OCI-M1 (cell line): ENCODE measurements at regions not wholly inside any gene's neighbourhood (a gene's known extent, or its start where the extent isn't known, plus 50 kb on each side); places are given as distances from the start of the nearest gene placed in this dataset.

Source experiments
- DNase-seq: peaks from one replicate; lab custom pipeline; 2025; lab: John Stamatoyannopoulos, UW

- no peak for DNase-seq
Observed at GRCh38 chr18:78528411-78529258, 451.0 kb upstream of the SALL3 start.

DNA sequence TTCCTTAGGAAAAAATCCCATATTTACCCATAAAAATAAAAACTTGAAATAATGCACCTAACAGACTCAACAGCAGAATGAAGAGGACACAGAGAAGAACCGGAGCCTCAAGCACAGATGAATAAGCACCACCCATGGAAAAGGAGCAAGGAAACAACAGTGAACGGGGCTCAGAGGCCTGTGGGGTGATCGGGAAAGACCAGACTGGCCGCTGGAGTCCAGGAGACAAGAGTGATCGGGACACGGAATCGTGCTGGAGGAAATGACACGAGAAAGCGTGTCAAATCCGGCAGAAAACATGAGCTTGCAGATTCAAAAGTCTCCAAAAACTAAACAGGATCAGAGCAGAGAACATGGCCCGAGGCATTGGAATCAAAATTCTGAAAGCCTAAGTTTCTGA lies 448.0 kb upstream of the SALL3 start:
- no peak for DNase-seq

DNA sequence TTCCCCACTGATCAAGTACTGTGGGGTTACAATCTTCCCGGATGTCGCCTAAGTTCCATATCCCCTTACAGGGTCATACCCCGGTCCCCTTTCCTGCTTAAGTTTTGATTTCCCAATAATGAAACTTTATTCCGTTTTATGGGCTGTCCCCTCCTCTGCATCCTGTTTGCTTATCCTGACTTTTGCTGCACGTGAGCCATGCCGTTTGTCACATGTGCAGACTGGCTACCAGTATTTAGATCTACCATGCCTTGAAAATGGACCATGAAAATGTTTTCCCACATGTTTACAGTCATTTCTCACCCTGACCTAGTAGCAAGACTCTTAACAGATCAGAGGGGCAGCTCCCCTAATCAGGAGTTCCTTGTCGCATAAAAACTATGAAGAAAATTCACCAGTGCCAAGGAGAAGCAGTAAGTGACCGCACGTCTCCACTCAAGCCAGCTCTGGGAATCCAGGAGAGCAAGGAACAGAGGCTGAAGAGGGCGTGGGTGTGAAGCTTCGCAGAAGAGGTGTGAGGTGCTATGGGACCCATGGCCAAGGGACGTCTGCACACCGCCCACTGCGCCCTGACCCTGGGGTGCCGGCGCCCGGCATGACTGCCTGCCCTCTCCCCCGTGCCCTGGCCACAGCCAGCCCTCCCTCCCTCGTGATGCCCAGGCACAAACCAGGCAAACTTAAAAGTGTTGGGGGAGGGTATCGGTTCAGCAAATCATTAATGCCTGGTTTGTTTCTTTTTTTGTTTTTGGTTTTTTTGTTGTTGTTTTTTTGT lies 440.8 kb upstream of the SALL3 start:
- DNase-seq: no peak

- no peak for DNase-seq
Observed at GRCh38 chr18:78540636-78541529, 438.7 kb upstream of the SALL3 start.

- no peak for DNase-seq
Observed at GRCh38 chr18:78542204-78542603, 437.4 kb upstream of the SALL3 start.

GRCh38 chr18:78543201-78543725 lies 436.4 kb upstream of the SALL3 start:
- no peak for DNase-seq

GRCh38 chr18:78546281-78546680 lies 433.3 kb upstream of the SALL3 start:
- DNase-seq: no peak

DNA sequence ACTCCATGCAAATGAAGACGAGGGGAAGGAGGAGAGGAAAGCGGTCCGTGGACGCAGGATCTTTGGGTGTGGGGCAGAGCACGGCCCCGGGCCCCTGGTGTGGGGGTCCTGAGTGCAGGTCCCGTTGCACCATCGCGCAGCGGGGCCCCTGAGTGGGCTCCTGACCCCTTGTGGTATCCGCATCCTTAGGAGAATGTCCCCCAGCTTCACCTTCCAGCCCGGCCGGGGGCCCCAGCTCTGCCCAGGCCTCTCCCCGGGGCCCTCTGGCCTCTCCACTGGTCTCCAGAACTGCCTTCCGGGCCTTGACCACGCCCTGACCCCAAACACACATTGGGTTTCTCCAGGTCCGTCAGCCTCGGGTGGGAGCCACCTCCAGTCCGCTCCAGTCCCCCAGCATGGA lies 431.8 kb upstream of the SALL3 start:
- no peak for DNase-seq

GRCh38 chr18:78548261-78549058 lies 431.2 kb upstream of the SALL3 start:
- DNase-seq: no peak

- DNase-seq: no peak
Observed at GRCh38 chr18:78549971-78550370, 429.6 kb upstream of the SALL3 start.

GRCh38 chr18:78554944-78555608 lies 424.5 kb upstream of the SALL3 start:
- DNase-seq: no peak

DNA sequence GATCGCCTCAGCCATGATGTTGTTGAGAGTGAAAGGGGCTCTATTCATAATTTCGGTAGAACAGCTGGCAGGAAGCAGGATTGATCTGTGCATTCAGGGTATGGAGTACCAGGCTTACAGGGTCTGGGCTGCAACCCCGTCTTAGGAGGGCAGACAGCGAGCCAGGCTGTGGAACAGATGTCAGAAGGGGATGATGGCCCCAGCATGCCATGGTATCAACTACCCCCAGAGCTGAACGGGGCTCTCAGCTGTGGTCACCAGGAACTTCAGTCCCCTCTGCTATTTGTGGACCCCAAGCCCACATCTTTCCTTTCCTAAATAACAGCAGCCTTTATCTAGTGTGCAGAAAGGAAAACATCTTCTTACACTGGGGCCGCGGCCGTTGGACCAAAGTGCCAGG lies 422.2 kb upstream of the SALL3 start:
- no peak for DNase-seq

DNA sequence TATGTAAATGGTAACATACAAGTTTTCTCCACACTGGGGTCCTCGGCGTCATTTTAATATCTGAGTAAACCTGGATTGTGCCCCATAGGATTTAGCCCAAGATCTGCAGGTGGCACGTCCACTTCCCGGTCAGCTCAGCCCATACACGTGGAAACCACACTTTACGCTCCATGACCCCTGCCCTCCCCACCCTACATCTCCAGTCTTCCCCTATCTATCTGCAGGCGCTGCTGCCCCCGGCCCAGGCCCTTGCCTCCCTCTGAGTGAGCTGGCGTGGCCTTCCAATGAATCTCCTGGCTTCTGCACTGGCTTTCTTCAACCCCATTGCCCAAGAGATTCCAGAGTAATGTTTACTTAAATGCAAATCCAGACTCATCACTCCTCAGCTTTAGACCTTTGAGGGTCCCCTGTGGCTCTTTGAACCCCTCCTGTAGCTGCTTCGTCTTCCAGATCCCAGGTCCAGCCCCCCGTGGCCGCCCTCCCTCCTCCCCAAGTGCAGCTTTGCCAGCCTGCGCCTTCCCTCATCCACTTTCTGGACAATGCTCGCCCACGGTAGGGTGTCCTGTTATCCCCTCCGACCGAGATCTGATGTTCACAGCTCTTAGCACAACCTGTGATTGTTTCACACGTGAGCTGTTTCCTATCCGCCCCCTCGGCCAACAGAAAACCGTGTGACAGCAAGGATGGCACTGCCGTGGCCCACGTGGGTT lies 421.4 kb upstream of the SALL3 start:
- DNase-seq: no peak

DNA sequence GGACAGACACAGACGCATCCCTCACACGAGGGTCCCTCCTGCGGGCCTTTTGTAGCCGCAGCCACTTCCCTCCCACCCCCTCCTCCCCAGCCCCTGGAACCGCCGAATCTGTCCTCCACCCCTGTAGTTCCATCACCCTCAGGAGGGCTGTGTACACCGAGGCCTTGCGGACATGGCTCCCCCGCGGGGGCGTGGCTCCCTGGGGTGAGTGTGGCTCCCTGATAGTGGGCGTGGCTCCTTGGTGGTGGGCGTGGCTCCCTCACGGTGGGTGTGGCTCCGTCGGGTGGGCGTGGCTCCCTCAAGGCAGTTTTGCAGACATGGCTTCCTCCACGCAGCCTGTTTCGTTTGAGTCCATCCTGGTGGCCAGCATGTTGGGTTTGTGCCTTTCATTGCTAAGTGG lies 420.7 kb upstream of the SALL3 start:
- no peak for DNase-seq

GRCh38 chr18:78559584-78559983 lies 420.0 kb upstream of the SALL3 start:
- DNase-seq: no peak

- no peak for DNase-seq
Observed at GRCh38 chr18:78561757-78562510, 417.7 kb upstream of the SALL3 start.

DNA sequence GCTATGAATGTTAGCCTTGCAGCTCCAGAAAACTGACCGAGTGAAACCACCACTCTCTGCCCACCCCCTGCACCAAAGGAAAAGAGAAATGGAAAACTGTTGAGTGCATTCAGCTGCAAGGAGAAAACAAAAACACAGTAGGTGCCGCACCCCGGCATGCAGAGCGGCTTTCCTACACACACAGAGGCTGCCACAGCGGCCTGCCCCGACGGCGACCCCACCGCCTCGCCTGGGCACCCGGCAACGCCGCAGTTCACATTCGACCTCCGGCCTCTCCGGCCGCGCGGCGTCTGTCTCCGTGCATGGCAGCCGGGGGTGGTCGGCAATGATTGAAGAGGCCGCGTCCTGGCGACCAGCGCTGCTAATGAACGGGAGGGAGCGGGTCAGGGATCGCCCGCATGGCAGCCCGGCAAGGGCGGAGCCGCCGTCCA lies 417.1 kb upstream of the SALL3 start:
- DNase-seq: no peak

DNA sequence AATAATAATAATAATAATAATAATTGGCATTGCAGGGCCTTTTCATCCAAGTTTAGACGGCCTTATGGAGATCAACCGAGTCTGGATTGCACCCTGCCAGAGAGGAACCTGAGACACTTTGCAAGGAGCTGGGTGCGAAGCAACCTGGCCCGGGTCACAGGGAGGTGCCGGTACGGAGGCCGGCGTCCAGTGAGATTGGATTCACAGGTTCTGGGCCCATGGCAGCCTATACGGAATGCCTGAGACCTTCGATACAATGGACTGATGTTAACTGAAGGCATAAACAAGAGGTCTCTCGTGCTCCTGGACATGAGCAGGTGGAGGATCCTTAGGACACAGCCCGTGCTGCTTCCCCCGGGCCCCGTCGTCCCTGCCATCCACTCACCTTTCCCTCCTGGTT lies 416.5 kb upstream of the SALL3 start:
- no peak for DNase-seq

DNA sequence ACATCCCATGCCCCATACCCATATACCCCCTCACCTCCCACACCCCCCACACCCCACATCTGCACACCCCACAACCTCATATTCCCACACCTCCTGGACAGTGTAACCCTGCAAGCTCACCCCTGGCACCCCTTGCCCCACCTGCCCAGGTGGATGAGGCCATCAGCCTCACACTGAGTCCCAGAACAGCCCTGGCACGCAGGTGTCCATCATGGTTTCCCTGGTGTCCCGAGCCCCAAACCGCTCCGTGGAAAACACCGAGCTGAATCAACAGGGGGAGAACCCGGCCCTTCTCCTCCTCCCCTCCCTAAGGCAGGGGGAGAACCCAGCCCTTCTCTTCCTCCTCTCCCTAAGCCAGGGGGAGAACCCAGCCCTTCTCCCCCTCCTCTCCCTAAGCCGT lies 415.6 kb upstream of the SALL3 start:
- no peak for DNase-seq
